ENCODE measurements at regions not wholly inside any gene's neighbourhood (a gene's known extent, or its start where the extent isn't known, plus 50 kb on each side); places are given as distances from the start of the nearest gene placed in this dataset.

DNA sequence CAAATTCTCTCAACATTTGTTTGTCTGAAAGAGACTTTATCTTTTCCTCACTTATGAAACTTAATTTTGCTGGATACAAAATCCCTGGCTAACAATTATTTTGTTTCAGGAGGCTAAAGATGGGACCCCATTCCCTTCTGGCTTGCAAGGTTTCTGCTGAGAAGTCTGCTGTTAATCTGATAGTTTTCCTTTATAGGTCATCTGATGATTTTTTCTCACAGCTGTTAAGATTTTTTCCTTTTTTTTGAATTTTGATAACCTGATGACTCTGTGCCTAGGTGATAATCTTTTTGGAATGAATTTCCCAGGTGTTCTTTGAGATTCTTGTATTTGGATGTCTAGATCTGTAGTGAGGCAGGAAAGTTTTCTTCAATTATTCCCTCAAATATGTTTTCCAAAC lies 2661.4 kb downstream of the PCDH9 start:
- TF ChIP-seq, protein P1, sequence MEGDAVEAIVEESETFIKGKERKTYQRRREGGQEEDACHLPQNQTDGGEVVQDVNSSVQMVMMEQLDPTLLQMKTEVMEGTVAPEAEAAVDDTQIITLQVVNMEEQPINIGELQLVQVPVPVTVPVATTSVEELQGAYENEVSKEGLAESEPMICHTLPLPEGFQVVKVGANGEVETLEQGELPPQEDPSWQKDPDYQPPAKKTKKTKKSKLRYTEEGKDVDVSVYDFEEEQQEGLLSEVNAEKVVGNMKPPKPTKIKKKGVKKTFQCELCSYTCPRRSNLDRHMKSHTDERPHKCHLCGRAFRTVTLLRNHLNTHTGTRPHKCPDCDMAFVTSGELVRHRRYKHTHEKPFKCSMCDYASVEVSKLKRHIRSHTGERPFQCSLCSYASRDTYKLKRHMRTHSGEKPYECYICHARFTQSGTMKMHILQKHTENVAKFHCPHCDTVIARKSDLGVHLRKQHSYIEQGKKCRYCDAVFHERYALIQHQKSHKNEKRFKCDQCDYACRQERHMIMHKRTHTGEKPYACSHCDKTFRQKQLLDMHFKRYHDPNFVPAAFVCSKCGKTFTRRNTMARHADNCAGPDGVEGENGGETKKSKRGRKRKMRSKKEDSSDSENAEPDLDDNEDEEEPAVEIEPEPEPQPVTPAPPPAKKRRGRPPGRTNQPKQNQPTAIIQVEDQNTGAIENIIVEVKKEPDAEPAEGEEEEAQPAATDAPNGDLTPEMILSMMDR (conservative IDR thresholded peaks at IDR 0.05), result no peak
- no peak for TF ChIP-seq ZFX (IDR thresholded peaks at IDR 0.05)

Data from C4-2B (cell line).